GM12878 (cell line): ENCODE measurements at regions not wholly inside any gene's neighbourhood (a gene's known extent, or its start where the extent isn't known, plus 50 kb on each side); places are given as distances from the start of the nearest gene placed in this dataset.

ENCODE experiments used
- ATAC-seq: fragments of 200-7000 bp; cut with Tn5 transposase; 3 replicates; pipeline ENCODE4 v1.9.1; 2020; ENCODE audit warnings: mild to moderate bottlenecking, moderate library complexity
- BruUV-seq: library from RNA; stranded (reverse); fragments of 400-500 nt; replicated peaks from 2 replicates; lab custom pipeline; 2021; lab: Mats Ljungman, UMichigan
- CTCF ChIA-PET: fragments of 300-600 bp; sonication (Branson Sonifier 250); formaldehyde crosslinking; extraction: SDS; loops from one replicate; lab custom pipeline; 2021; ENCODE audit warnings: inconsistent platforms; lab: Yijun Ruan, JAX
- POLR2A ChIA-PET: fragments of 350-600 bp; formaldehyde crosslinking; extraction: SDS; loops from one replicate; lab custom pipeline; 2021; ENCODE audit warnings: inconsistent platforms; lab: Charles Lee
- RAD21 ChIA-PET: fragments of 300-600 bp; sonication (Branson Sonifier 250); formaldehyde crosslinking; loops from one replicate; lab custom pipeline; 2023; ENCODE audit warnings: antibody characterized with exemption; ENCODE audit not compliant: unreplicated experiment; lab: Charles Lee
- SMC1A ChIA-PET: fragments of 300-600 bp; sonication (Branson Sonifier 250); formaldehyde crosslinking; loops from one replicate; lab custom pipeline; 2023; ENCODE audit not compliant: unreplicated experiment, uncharacterized antibody; lab: Charles Lee
- DNase-seq: peaks from one replicate; pipeline ENCODE4 v3.0.0-alpha.2; 2011; ENCODE audit warnings: low read depth, low spot score
- FAIRE-seq: peaks from 3 replicates; lab custom pipeline; 2011; peaks lifted over from hg19 to GRCh38; lab: Jason Lieb, UNC
- H2AFZ ChIP-seq: 2 replicates; pipeline ENCODE4 v1.6.0; 2011; ENCODE audit warnings: low read depth, low read length, control low read depth; ENCODE audit not compliant: control insufficient read depth
- H3K27ac ChIP-seq: 2 replicates; pipeline ENCODE4 v1.5.1; 2011; ENCODE audit warnings: control low read depth; ENCODE audit not compliant: control insufficient read depth, insufficient read depth
- H3K27me3 ChIP-seq, 2 experiments: replicated peaks in 1 of 2; 2 replicates each; pipeline versions ENCODE4 v1.6.0 to v1.6.1; 2011; ENCODE audit warnings: low read length in 1 of 2; ENCODE audit not compliant: control insufficient read depth in 2 of 2, insufficient read depth in 2 of 2
- H3K36me3 ChIP-seq, 2 experiments: 2 replicates each; pipeline ENCODE4 v1.5.1; 2011; ENCODE audit warnings: low read length in 1 of 2; ENCODE audit not compliant: control insufficient read depth in 2 of 2, insufficient read depth in 2 of 2
- H3K4me1 ChIP-seq: 2 replicates; pipeline ENCODE4 v1.6.1; 2011; ENCODE audit warnings: mild to moderate bottlenecking, low read length, moderate library complexity, mixed read lengths; ENCODE audit not compliant: control insufficient read depth, insufficient read depth
- H3K4me2 ChIP-seq: 2 replicates; pipeline ENCODE4 v1.6.0; 2011; ENCODE audit warnings: control low read depth; ENCODE audit not compliant: control insufficient read depth, insufficient read depth
- H3K4me3 ChIP-seq: fragments of 200-600 bp; sonication (generic); 2 replicates; pipeline ENCODE4 v1.5.1; 2016
- H3K79me2 ChIP-seq: 2 replicates; pipeline ENCODE4 v1.6.0; 2011; ENCODE audit warnings: low read length; ENCODE audit not compliant: control insufficient read depth, insufficient read depth
- H3K9ac ChIP-seq: 2 replicates; pipeline ENCODE4 v1.8.0; 2011; ENCODE audit warnings: low read length, control low read depth, mixed read lengths; ENCODE audit not compliant: control insufficient read depth, insufficient read depth
- H3K9me3 ChIP-seq: replicated peaks from 3 replicates; pipeline ENCODE4 v1.5.1; 2011; ENCODE audit warnings: mild to moderate bottlenecking, low read length; ENCODE audit not compliant: control insufficient read depth, insufficient read depth
- H4K20me1 ChIP-seq: 2 replicates; pipeline ENCODE4 v1.6.0; 2011; ENCODE audit not compliant: control insufficient read depth, insufficient read depth
- ATF7 ChIP-seq: fragments of 450-650 bp; IDR thresholded peaks from 2 replicates; pipeline ENCODE4 v1.6.1; 2016; ENCODE audit warnings: low read depth, mild to moderate bottlenecking
- BCL11A ChIP-seq: IDR thresholded peaks from 2 replicates; pipeline ENCODE4 v1.6.1; 2011; ENCODE audit warnings: low read depth, low read length
- BRCA1 ChIP-seq: IDR thresholded peaks from 2 replicates; pipeline ENCODE4 v1.6.1; 2011; ENCODE audit warnings: low read depth, low read length, improper control_type of control experiment
- CEBPB ChIP-seq, 2 experiments: fragments of 150-350 bp in 1 of 2; IDR thresholded peaks; 2 replicates each; pipeline ENCODE4 v1.6.1; 2012 to 2014; ENCODE audit warnings: low read depth in 2 of 2, low read length in 2 of 2, borderline replicate concordance in 1 of 2, inconsistent platforms in 1 of 2
- ETV6 ChIP-seq, 2 experiments: fragments of 450-650 bp in 1 of 2; IDR thresholded peaks in 1 of 2; conservative IDR thresholded peaks in 1 of 2; 2 replicates each; pipeline ENCODE4 v1.6.1; 2014; ENCODE audit warnings: antibody characterized with exemption in 1 of 2, borderline replicate concordance in 1 of 2, low read depth in 1 of 2, mild to moderate bottlenecking in 1 of 2, moderate library complexity in 1 of 2
- FOS ChIP-seq: IDR thresholded peaks from 3 replicates; pipeline ENCODE4 v1.6.1; 2011; ENCODE audit warnings: borderline replicate concordance; ENCODE audit not compliant: insufficient read length; ENCODE audit errors: extremely low read depth
- FOXM1 ChIP-seq: IDR thresholded peaks from 2 replicates; pipeline ENCODE4 v1.6.1; 2012; ENCODE audit warnings: low read depth, mild to moderate bottlenecking, inconsistent platforms, low read length, moderate library complexity
- HDAC6 ChIP-seq: fragments of 200-600 bp; sonication (generic); IDR thresholded peaks from one replicate; pipeline ENCODE4 v1.8.0; 2017; ENCODE audit warnings: antibody characterized with exemption; ENCODE audit not compliant: unreplicated experiment
- IRF3 ChIP-seq: fragments of 450-650 bp; IDR thresholded peaks from 2 replicates; pipeline ENCODE4 v1.6.1; 2014; ENCODE audit warnings: mild to moderate bottlenecking
- MTA3 ChIP-seq: IDR thresholded peaks from 2 replicates; pipeline ENCODE4 v1.6.1; 2012; ENCODE audit warnings: low read length, inconsistent platforms, borderline replicate concordance
- NFIC ChIP-seq: IDR thresholded peaks from 2 replicates; pipeline ENCODE4 v1.6.1; 2012; ENCODE audit warnings: low read depth, mild to moderate bottlenecking, inconsistent platforms, low read length, moderate library complexity
- RUNX3 ChIP-seq: IDR thresholded peaks from 2 replicates; pipeline ENCODE4 v1.6.1; 2012; ENCODE audit warnings: low read length, inconsistent platforms
- SMARCA5 ChIP-seq: fragments of 450-650 bp; IDR thresholded peaks from 2 replicates; pipeline ENCODE4 v1.6.1; 2017; ENCODE audit warnings: mild to moderate bottlenecking
- SUZ12 ChIP-seq: fragments of 200-600 bp; sonication (generic); IDR thresholded peaks from one replicate; pipeline ENCODE4 v1.6.1; 2018; ENCODE audit warnings: antibody characterized with exemption, mild to moderate bottlenecking; ENCODE audit not compliant: unreplicated experiment
- ZNF384 ChIP-seq: IDR thresholded peaks from 2 replicates; pipeline ENCODE4 v1.6.1; 2012; ENCODE audit warnings: low read depth, mild to moderate bottlenecking, low read length, improper control_type of control experiment, borderline replicate concordance
- WGBS: methylation state at CpG from one replicate; pipeline ENCODE4 v1.1.6; 2016; ENCODE audit warnings: low lambda C conversion rate; ENCODE audit not compliant: insufficient replicate concordance, insufficient coverage; ENCODE audit errors: missing lambda C conversion rate; 5-methylcytosine and 5-hydroxymethylcytosine counted together
- in situ Hi-C: fragments of 300-500 bp; cut with MboI; formaldehyde crosslinking; loops from 9 replicates; pipeline ENCODE4 v1.14.3; 2018; ENCODE audit warnings: mixed read lengths
- intact Hi-C: fragments of 100-400 bp; cut with micrococcal nuclease; formaldehyde crosslinking; loops from one replicate; pipeline ENCODE4 v1.14.2; 2022; ENCODE audit not compliant: unreplicated experiment

- WGBS = 66% methylated on average over 4 of the region's 4 CpGs
- no peaks in the 10 kb centered on the region; the same call in 2 of the 3 replicates for H3K9me3 ChIP-seq
- ChIA-PET RAD21 (no interaction called here), POLR2A (no interaction called here), CTCF (no interaction called here), SMC1A (no interaction called here)
- intact Hi-C loops (no loop called here), in situ Hi-C loops (no loop called here)
- ATAC-seq (no peak), DNase-seq (no peak), FAIRE-seq (no peak)
- no peak overlapping the region for H2AFZ ChIP-seq
- TF ChIP-seq BRCA1 (no peak), MTA3 (no peak), ETV6 (conservative IDR thresholded peaks at IDR 0.05 in 1 of 2, IDR thresholded peaks at IDR 0.05 in 1 of 2; ENCODE audit: borderline replicate concordance in 1 of 2, low read depth in 1 of 2) (no peak), HDAC6 (no peak), NFIC (no peak), FOXM1 (no peak), SUZ12 (no peak), IRF3 (no peak), ZNF384 (no peak), FOS (no peak), SMARCA5 (no peak), ATF7 (no peak), BCL11A (no peak), CEBPB (IDR thresholded peaks at IDR 0.05; ENCODE audit: borderline replicate concordance in 1 of 2, low read depth in 2 of 2, low read length in 2 of 2) (no peak), RUNX3 (no peak)
- no peaks in the 10 kb centered on the region for H3K4me1 ChIP-seq
- H3K27ac ChIP-seq = no peak overlapping the region
- no peaks in the 10 kb centered on the region for H4K20me1 ChIP-seq
- BruUV-seq = no TSS peak
- H3K36me3 ChIP-seq = no peaks in the 10 kb centered on the region
- H3K4me2 ChIP-seq = no peak overlapping the region
- H3K9ac ChIP-seq = no peak overlapping the region
- no peaks in the 10 kb centered on the region for H3K79me2 ChIP-seq
- H3K27me3 ChIP-seq = no peaks in the 10 kb centered on the region
- no peak overlapping the region for H3K4me3 ChIP-seq
Measured at GRCh38 chr10:32123021-32123420, 66.8 kb upstream of the KIF5B start.
